ENCODE measurements at regions not wholly inside any gene's neighbourhood (a gene's known extent, or its start where the extent isn't known, plus 50 kb on each side); places are given as distances from the start of the nearest gene placed in this dataset.
A peak's percentile ranks its signal among the peaks of the same experiment; 100 is the strongest.

DNA sequence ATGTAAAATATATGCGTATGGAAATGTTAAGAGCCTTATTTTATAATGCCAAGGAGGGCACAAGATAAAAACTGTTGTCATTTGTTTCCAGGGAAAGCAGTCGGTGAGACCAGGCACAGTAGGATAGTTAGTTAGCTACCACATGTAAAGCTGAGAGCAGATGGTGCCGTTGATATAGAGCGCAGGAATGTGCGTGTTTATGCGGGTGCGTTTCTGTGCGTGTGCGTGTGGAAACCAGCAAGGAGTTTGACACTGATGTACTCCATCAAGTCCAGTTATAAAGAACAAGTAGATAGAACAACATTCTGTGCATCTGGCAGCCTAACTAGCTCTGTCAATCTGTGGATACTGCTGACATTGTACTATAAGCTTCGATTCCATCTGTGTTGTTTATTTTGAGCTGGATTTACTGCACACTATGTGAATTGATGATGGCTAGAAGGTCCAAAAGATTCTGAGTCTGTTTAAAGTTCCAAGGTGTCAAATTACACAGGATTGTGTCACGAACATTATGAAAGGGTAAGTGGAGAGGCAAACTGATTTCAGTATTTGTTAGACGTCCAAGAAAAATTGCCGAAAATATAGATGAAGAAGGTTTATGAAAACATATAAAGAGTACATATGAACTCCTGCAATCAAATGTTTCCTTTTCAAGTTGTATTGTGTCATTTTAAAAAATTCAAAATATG is 494.9 kb upstream of the MEF2C start:
- Histone ChIP-seq H2AFZ (ENCODE audit: low read depth, low read length) (no peak overlapping the region), H3K27me3 (ENCODE audit: insufficient read depth, low read length) (no peaks in the 10 kb centered on the region), H4K20me1 (ENCODE audit: insufficient read depth, low read length) (no peaks in the 10 kb centered on the region), H3K36me3 (ENCODE audit: insufficient read depth, low read length) (no peaks in the 10 kb centered on the region), H3K4me3 (ENCODE audit: insufficient read depth, low read depth, low read length) (no peak overlapping the region), H3K9ac (ENCODE audit: low read length) (no peak overlapping the region), H3K9me3 (ENCODE audit: insufficient read depth, low read depth, low read length) (no peaks in the 10 kb centered on the region), H3K79me2 (ENCODE audit: insufficient read depth, low read length) (no peaks in the 10 kb centered on the region), H3K4me1 (ENCODE audit: insufficient read depth, low read length) (no peaks in the 10 kb centered on the region), H3K4me2 (ENCODE audit: low read length) (no peak overlapping the region), H3K27ac (ENCODE audit: low read depth, low read length) (no peak overlapping the region)
- H3K4me3 Mint-ChIP-seq (ENCODE audit: unreplicated experiment), result no peak overlapping the region
- peaks cover 2% of the 10 kb centered on the region for H3K36me3 Mint-ChIP-seq (ENCODE audit: low read depth, unreplicated experiment)
- no peaks in the 10 kb centered on the region for H3K9me3 Mint-ChIP-seq (ENCODE audit: unreplicated experiment)
- FAIRE-seq, result peak; percentile 13
- DNase-seq (ENCODE audit: low read depth), result no peak
- H3K27me3 Mint-ChIP-seq (ENCODE audit: low read depth, unreplicated experiment), result no peaks in the 10 kb centered on the region
- TF ChIP-seq, protein P1, sequence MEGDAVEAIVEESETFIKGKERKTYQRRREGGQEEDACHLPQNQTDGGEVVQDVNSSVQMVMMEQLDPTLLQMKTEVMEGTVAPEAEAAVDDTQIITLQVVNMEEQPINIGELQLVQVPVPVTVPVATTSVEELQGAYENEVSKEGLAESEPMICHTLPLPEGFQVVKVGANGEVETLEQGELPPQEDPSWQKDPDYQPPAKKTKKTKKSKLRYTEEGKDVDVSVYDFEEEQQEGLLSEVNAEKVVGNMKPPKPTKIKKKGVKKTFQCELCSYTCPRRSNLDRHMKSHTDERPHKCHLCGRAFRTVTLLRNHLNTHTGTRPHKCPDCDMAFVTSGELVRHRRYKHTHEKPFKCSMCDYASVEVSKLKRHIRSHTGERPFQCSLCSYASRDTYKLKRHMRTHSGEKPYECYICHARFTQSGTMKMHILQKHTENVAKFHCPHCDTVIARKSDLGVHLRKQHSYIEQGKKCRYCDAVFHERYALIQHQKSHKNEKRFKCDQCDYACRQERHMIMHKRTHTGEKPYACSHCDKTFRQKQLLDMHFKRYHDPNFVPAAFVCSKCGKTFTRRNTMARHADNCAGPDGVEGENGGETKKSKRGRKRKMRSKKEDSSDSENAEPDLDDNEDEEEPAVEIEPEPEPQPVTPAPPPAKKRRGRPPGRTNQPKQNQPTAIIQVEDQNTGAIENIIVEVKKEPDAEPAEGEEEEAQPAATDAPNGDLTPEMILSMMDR (IDR thresholded peaks at IDR 0.05; ENCODE audit: insufficient read depth, low read depth, low read length), result no peak
- no peak for TF ChIP-seq EZH2 (IDR thresholded peaks at IDR 0.05; ENCODE audit: insufficient read depth, low read length)
- H3K27ac Mint-ChIP-seq (ENCODE audit: unreplicated experiment), result no peak overlapping the region
- H3K4me1 Mint-ChIP-seq (ENCODE audit: low read depth, unreplicated experiment), result peaks cover 3% of the 10 kb centered on the region

DNA sequence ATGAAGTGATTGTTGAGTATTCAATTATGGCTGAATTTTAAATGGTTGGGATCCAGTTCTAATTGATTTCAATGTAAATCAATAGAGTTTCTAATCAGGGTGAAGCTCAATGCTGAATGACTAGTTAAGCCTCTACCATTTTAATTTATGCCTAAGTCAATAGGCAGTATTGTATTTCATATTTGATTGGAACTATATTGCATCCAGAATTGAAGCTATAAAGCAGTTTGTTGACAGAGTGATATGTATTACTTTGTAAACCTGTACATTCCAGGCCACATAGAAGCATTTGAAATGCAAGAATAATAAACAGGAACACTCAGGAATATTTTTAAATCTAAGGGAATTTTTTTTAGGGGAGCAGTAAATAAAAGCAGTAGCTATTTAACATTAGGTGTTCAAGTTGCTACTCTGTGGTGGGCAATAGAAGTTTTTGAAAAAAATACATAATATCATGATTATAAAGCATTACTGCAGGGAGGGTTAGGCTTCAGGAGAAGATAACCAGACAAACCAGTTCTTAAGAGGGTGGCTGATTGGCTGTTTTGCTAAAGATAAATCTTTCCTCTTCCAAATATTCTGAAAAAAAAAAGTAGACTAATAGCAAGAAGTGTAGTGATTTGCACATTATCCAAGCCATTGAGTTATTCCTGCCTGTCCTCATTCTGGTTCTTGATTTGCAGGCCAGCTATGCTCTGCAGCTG is 492.0 kb upstream of the MEF2C start:
- FAIRE-seq (no peak), DNase-seq (ENCODE audit: low read depth) (no peak)
- H3K36me3 Mint-ChIP-seq (ENCODE audit: low read depth, unreplicated experiment), result no peaks in the 10 kb centered on the region
- Histone ChIP-seq H3K9me3 (ENCODE audit: insufficient read depth, low read depth, low read length) (no peaks in the 10 kb centered on the region), H3K79me2 (ENCODE audit: insufficient read depth, low read length) (no peaks in the 10 kb centered on the region), H3K4me2 (ENCODE audit: low read length) (no peak overlapping the region), H3K27me3 (ENCODE audit: insufficient read depth, low read length) (no peaks in the 10 kb centered on the region), H3K9ac (ENCODE audit: low read length) (no peak overlapping the region), H2AFZ (ENCODE audit: low read depth, low read length) (no peak overlapping the region), H3K36me3 (ENCODE audit: insufficient read depth, low read length) (no peaks in the 10 kb centered on the region), H4K20me1 (ENCODE audit: insufficient read depth, low read length) (no peaks in the 10 kb centered on the region), H3K27ac (ENCODE audit: low read depth, low read length) (no peak overlapping the region), H3K4me3 (ENCODE audit: insufficient read depth, low read depth, low read length) (no peak overlapping the region), H3K4me1 (ENCODE audit: insufficient read depth, low read length) (no peaks in the 10 kb centered on the region)
- no peak overlapping the region for H3K4me3 Mint-ChIP-seq (ENCODE audit: unreplicated experiment)
- H3K27ac Mint-ChIP-seq (ENCODE audit: unreplicated experiment), result no peak overlapping the region
- no peaks in the 10 kb centered on the region for H3K9me3 Mint-ChIP-seq (ENCODE audit: unreplicated experiment)
- no peaks in the 10 kb centered on the region for H3K27me3 Mint-ChIP-seq (ENCODE audit: low read depth, unreplicated experiment)
- TF ChIP-seq EZH2 (IDR thresholded peaks at IDR 0.05; ENCODE audit: insufficient read depth, low read length), result no peak
- TF ChIP-seq, protein P1 (IDR thresholded peaks at IDR 0.05; ENCODE audit: insufficient read depth, low read depth, low read length), result no peak
- H3K4me1 Mint-ChIP-seq (ENCODE audit: low read depth, unreplicated experiment), result peaks cover 3% of the 10 kb centered on the region
